IMR-90 (cell line): ENCODE measurements at regions not wholly inside any gene's neighbourhood (a gene's known extent, or its start where the extent isn't known, plus 50 kb on each side); places are given as distances from the start of the nearest gene placed in this dataset.

Experiments
- ATAC-seq: fragments of 200-7000 bp; cut with Tn5 transposase; 2 replicates; pipeline ENCODE4 v1.9.1; 2020; ENCODE audit warnings: low read depth, mild to moderate bottlenecking, moderate library complexity
- BruUV-seq: library from RNA; stranded (reverse); fragments of 400-500 nt; replicated peaks from 2 replicates; lab custom pipeline; 2021; lab: Mats Ljungman, UMichigan
- CTCF ChIA-PET: fragments of 300-600 bp; formaldehyde crosslinking; extraction: SDS; loops from one replicate; lab custom pipeline; 2021; ENCODE audit warnings: antibody characterized with exemption; lab: Yijun Ruan, JAX
- POLR2A ChIA-PET: fragments of 300-600 bp; sonication (Branson Sonifier 250); formaldehyde crosslinking; loops from one replicate; lab custom pipeline; 2022; ENCODE audit warnings: antibody characterized with exemption; ENCODE audit not compliant: unreplicated experiment; lab: Charles Lee
- DNase-seq: peaks from one replicate; pipeline ENCODE4 v3.0.0; 2013
- H2AFZ ChIP-seq: replicated peaks from 2 replicates; pipeline ENCODE3; 2013; ENCODE audit warnings: low read length, mild to moderate bottlenecking; ENCODE audit not compliant: poor library complexity
- H2AK5ac ChIP-seq: 2 replicates; pipeline ENCODE4 v1.6.1; 2013; ENCODE audit warnings: low read depth, low read length, inconsistent platforms
- H2AK9ac ChIP-seq: replicated peaks from 2 replicates; pipeline ENCODE3; 2013; ENCODE audit warnings: mild to moderate bottlenecking, low read depth, low read length, moderate library complexity; ENCODE audit not compliant: poor library complexity
- H2BK120ac ChIP-seq: 2 replicates; pipeline ENCODE4 v1.6.1; 2013; ENCODE audit warnings: low read depth, low read length, inconsistent platforms
- H2BK15ac ChIP-seq: 3 replicates; pipeline ENCODE4 v1.6.1; 2013; ENCODE audit warnings: low read depth, low read length, inconsistent platforms
- H2BK20ac ChIP-seq: 2 replicates; pipeline ENCODE4 v1.6.1; 2013; ENCODE audit warnings: low read depth, mild to moderate bottlenecking, inconsistent platforms, low read length, moderate library complexity
- H2BK5ac ChIP-seq: 2 replicates; pipeline ENCODE4 v1.6.1; 2013; ENCODE audit warnings: mild to moderate bottlenecking, low read depth, low read length, inconsistent platforms; ENCODE audit not compliant: poor library complexity, severe bottlenecking
- H3K14ac ChIP-seq: replicated peaks from 2 replicates; pipeline ENCODE4 v1.6.1; 2013; ENCODE audit warnings: low read depth, low read length, inconsistent platforms
- H3K18ac ChIP-seq: 2 replicates; pipeline ENCODE4 v1.6.1; 2013; ENCODE audit warnings: low read depth, low read length, control low read depth
- H3K23ac ChIP-seq: 2 replicates; pipeline ENCODE4 v1.6.1; 2013; ENCODE audit warnings: low read depth, low read length, inconsistent platforms
- H3K27ac ChIP-seq: 2 replicates; pipeline ENCODE4 v1.5.1; 2013; ENCODE audit warnings: mild to moderate bottlenecking, control low read depth, low read length; ENCODE audit not compliant: insufficient read depth
- H3K27me3 ChIP-seq: 2 replicates; pipeline ENCODE4 v1.6.1; 2013; ENCODE audit warnings: low read length; ENCODE audit not compliant: control insufficient read depth, insufficient read depth
- H3K36me3 ChIP-seq: 2 replicates; pipeline ENCODE4 v1.6.1; 2013; ENCODE audit warnings: low read length, mixed read lengths; ENCODE audit not compliant: control insufficient read depth, insufficient read depth
- H3K4ac ChIP-seq: 2 replicates; pipeline ENCODE4 v1.6.1; 2013; ENCODE audit warnings: low read depth, low read length, inconsistent platforms
- H3K4me1 ChIP-seq: 2 replicates; pipeline ENCODE4 v1.6.1; 2013; ENCODE audit warnings: low read length, mixed read lengths; ENCODE audit not compliant: control insufficient read depth, insufficient read depth
- H3K4me2 ChIP-seq: 2 replicates; pipeline ENCODE4 v1.6.1; 2013; ENCODE audit warnings: low read depth, mild to moderate bottlenecking, control low read depth, low read length, moderate library complexity
- H3K4me3 ChIP-seq: 2 replicates; pipeline ENCODE4 v1.5.1; 2013; ENCODE audit warnings: low read depth, mild to moderate bottlenecking, control low read depth, low read length, moderate library complexity; ENCODE audit not compliant: insufficient read depth
- H3K56ac ChIP-seq: 2 replicates; pipeline ENCODE4 v1.6.1; 2013; ENCODE audit warnings: low read length, inconsistent platforms; ENCODE audit not compliant: insufficient read depth; ENCODE audit errors: extremely low read depth
- H3K79me1 ChIP-seq, 2 experiments: 2 replicates each; pipeline ENCODE4 v1.6.1; 2013; ENCODE audit warnings: low read length in 2 of 2, inconsistent platforms in 1 of 2, low read depth in 1 of 2
- H3K9ac ChIP-seq: 2 replicates; pipeline ENCODE4 v1.6.1; 2013; ENCODE audit warnings: low read depth, low read length, control low read depth
- H3K9me1 ChIP-seq: 2 replicates; pipeline ENCODE4 v1.6.1; 2013; ENCODE audit warnings: low read length, inconsistent platforms; ENCODE audit not compliant: insufficient read depth
- H3K9me3 ChIP-seq: 2 replicates; pipeline ENCODE4 v1.6.1; 2013; ENCODE audit warnings: low read length; ENCODE audit not compliant: control insufficient read depth, insufficient read depth
- H4K20me1 ChIP-seq: 2 replicates; pipeline ENCODE4 v1.6.1; 2013; ENCODE audit warnings: low read length, inconsistent platforms; ENCODE audit not compliant: insufficient read depth
- H4K5ac ChIP-seq: 2 replicates; pipeline ENCODE4 v1.6.1; 2013; ENCODE audit warnings: mild to moderate bottlenecking, low read depth, low read length, control low read depth
- H4K8ac ChIP-seq, 2 experiments: 2 replicates each; pipeline ENCODE4 v1.6.1; 2013; ENCODE audit warnings: low read depth in 2 of 2, low read length in 2 of 2, control low read depth in 1 of 2, inconsistent platforms in 1 of 2
- H4K91ac ChIP-seq: 2 replicates; pipeline ENCODE4 v1.6.1; 2013; ENCODE audit warnings: low read depth, low read length, inconsistent platforms; ENCODE audit not compliant: insufficient read depth
- BHLHE40 ChIP-seq: fragments of 150-350 bp; IDR thresholded peaks from 2 replicates; pipeline ENCODE4 v1.6.1; 2016; ENCODE audit warnings: mild to moderate bottlenecking, low read depth, low read length
- CTCF ChIP-seq: conservative IDR thresholded peaks from 2 replicates; pipeline ENCODE4 v1.5.1; 2012; ENCODE audit warnings: mild to moderate bottlenecking, low read depth, low read length, improper control_type of control experiment
- ELK1 ChIP-seq: fragments of 150-350 bp; IDR thresholded peaks from 2 replicates; pipeline ENCODE4 v1.6.1; 2016; ENCODE audit warnings: low read depth, mild to moderate bottlenecking, low read length, moderate library complexity, borderline replicate concordance
- MXI1 ChIP-seq: IDR thresholded peaks from 2 replicates; pipeline ENCODE4 v1.6.1; 2012; ENCODE audit warnings: low read depth, mild to moderate bottlenecking, low read length, moderate library complexity, borderline replicate concordance
- POLR2A ChIP-seq: IDR thresholded peaks from 2 replicates; pipeline ENCODE4 v1.6.1; 2012; ENCODE audit warnings: mild to moderate bottlenecking, low read depth, low read length
- RAD21 ChIP-seq: IDR thresholded peaks from 2 replicates; pipeline ENCODE4 v1.6.1; 2012; ENCODE audit warnings: low read length, improper control_type of control experiment
- RCOR1 ChIP-seq: IDR thresholded peaks from 2 replicates; pipeline ENCODE4 v1.6.1; 2012; ENCODE audit warnings: mild to moderate bottlenecking, low read length, improper control_type of control experiment; ENCODE audit not compliant: insufficient replicate concordance
- USF2 ChIP-seq: fragments of 150-350 bp; IDR thresholded peaks from 2 replicates; pipeline ENCODE4 v1.6.1; 2017; ENCODE audit warnings: mild to moderate bottlenecking, antibody characterized with exemption, low read length, low read depth
- WGBS, 2 experiments: methylation state at CpG; one replicate each; pipeline versions ENCODE4 v1.1.5 to v1.1.7; 2013; ENCODE audit warnings: missing lambda C conversion rate in 2 of 2; ENCODE audit not compliant: insufficient read length in 1 of 2; ENCODE audit errors: extremely low coverage in 2 of 2; 5-methylcytosine and 5-hydroxymethylcytosine counted together
- dilution Hi-C: fragments of 300-500 bp; cut with HindIII; formaldehyde crosslinking; loops from one replicate; pipeline ENCODE4 v1.14.3; 2018; ENCODE audit warnings: low sequenced_read_pairs; ENCODE audit not compliant: unreplicated experiment
- in situ Hi-C: fragments of 300-500 bp; cut with MboI; formaldehyde crosslinking; loops from 3 replicates; pipeline ENCODE4 v1.14.3; 2019; ENCODE audit warnings: low sequenced_read_pairs, inconsistent platforms, mixed read lengths
- intact Hi-C: fragments of 100-400 bp; cut with micrococcal nuclease; formaldehyde crosslinking; loops from 2 replicates; pipeline ENCODE4 v1.10.0; 2022

GRCh38 chr5:8413975-8414374 is 545.0 kb downstream of the MTRR start:
- CTCF ChIA-PET = no interaction called here
- Histone ChIP-seq H2BK15ac (no peak overlapping the region), H2BK120ac (no peak overlapping the region), H4K5ac (no peak overlapping the region), H3K79me1 (no peaks in the 10 kb centered on the region), H3K18ac (no peak overlapping the region), H4K91ac (no peak overlapping the region), H4K8ac (no peak overlapping the region), H3K27ac (no peak overlapping the region), H3K4me3 (no peak overlapping the region), H2AK5ac (no peak overlapping the region), H4K20me1 (no peaks in the 10 kb centered on the region), H3K9me1 (no peaks in the 10 kb centered on the region), H3K9ac (no peak overlapping the region), H3K4ac (no peak overlapping the region), H3K56ac (no peak overlapping the region), H3K23ac (no peak overlapping the region), H3K9me3 (no peaks in the 10 kb centered on the region), H2AK9ac (no peak overlapping the region), H3K4me2 (no peak overlapping the region), H3K14ac (no peak overlapping the region), H2AFZ (no peak overlapping the region), H3K27me3 (peaks cover 1% of the 10 kb centered on the region; the same call in 1 of the 2 replicates), H3K36me3 (no peaks in the 10 kb centered on the region), H3K4me1 (no peaks in the 10 kb centered on the region), H2BK5ac (no peak overlapping the region), H2BK20ac (no peak overlapping the region)
- TF ChIP-seq MXI1 = no peak
- TF ChIP-seq RAD21 = no peak
- no peak for TF ChIP-seq POLR2A
- no peak for TF ChIP-seq CTCF
- TF ChIP-seq ELK1 = no peak
- no peak for TF ChIP-seq RCOR1
- no peak for TF ChIP-seq BHLHE40
- TF ChIP-seq USF2 = no peak
- DNase-seq (no peak), ATAC-seq (no peak)
- dilution Hi-C loops = no loop called here
- WGBS, 2 experiments = 53% methylated on average over 3 of the region's 7 CpGs; no CpG with 5 or more reads in 1 of the 2 experiments
- POLR2A ChIA-PET = no interaction called here
- BruUV-seq = no TSS peak
- in situ Hi-C loops = no loop called here
- intact Hi-C loops = no loop called here
